K562 (cell line): ENCODE measurements at regions not wholly inside any gene's neighbourhood (a gene's known extent, or its start where the extent isn't known, plus 50 kb on each side); places are given as distances from the start of the nearest gene placed in this dataset.

Source experiments
- ARHGAP35 ChIP-seq: fragments of 450-650 bp; IDR thresholded peaks from 2 replicates; pipeline ENCODE4 v1.6.1; 2018; ENCODE audit not compliant: partially characterized antibody
- ELF2 ChIP-seq: fragments of 250-450 bp; sonication (Bioruptor Pico); IDR thresholded peaks from 2 replicates; pipeline ENCODE4 v1.5.0; 2021; ENCODE audit warnings: mild to moderate bottlenecking
- ETV5 ChIP-seq: sonication (generic); formaldehyde crosslinking; IDR thresholded peaks from 2 replicates; pipeline ENCODE4 v1.4.0; 2020; ENCODE audit warnings: low read depth, mild to moderate bottlenecking, missing genetic modification reagents
- HDAC6 ChIP-seq: IDR thresholded peaks from 2 replicates; pipeline ENCODE4 v1.6.1; 2012; ENCODE audit warnings: low read depth, mild to moderate bottlenecking, control low read depth, inconsistent platforms, low read length, moderate library complexity
- HLTF ChIP-seq: fragments of 450-650 bp; IDR thresholded peaks from 2 replicates; pipeline ENCODE4 v1.6.1; 2016
- JUN ChIP-seq, 2 experiments: sonication (generic) in 1 of 2; formaldehyde crosslinking in 1 of 2; IDR thresholded peaks; 2 replicates each; pipeline versions ENCODE4 v1.6.1 to v1.8.0; 2012 to 2022; ENCODE audit warnings: borderline replicate concordance in 2 of 2, mild to moderate bottlenecking in 2 of 2, improper control_type of control experiment in 1 of 2, low read depth in 1 of 2, low read length in 1 of 2, missing genetic modification reagents in 1 of 2
- LARP7 ChIP-seq: fragments of 450-650 bp; IDR thresholded peaks from 2 replicates; pipeline ENCODE4 v1.6.1; 2016
- MAFF ChIP-seq: IDR thresholded peaks from 2 replicates; pipeline ENCODE4 v1.6.1; 2012; ENCODE audit warnings: low read length, improper control_type of control experiment
- NEUROD1 ChIP-seq: fragments of 150-350 bp; IDR thresholded peaks from 2 replicates; pipeline ENCODE4 v1.6.1; 2014; ENCODE audit warnings: borderline replicate concordance, low read length, low read depth; ENCODE audit not compliant: partially characterized antibody
- NR0B1 ChIP-seq: fragments of 450-650 bp; IDR thresholded peaks from one replicate; pipeline ENCODE4 v1.6.1; 2018; ENCODE audit warnings: mild to moderate bottlenecking, moderate library complexity; ENCODE audit not compliant: partially characterized antibody
- PTBP1 ChIP-seq: fragments of 200-400 bp; formaldehyde crosslinking; IDR thresholded peaks from 2 replicates; pipeline ENCODE4 v1.6.1; 2017; ENCODE audit warnings: low read depth, low read length
- TBP ChIP-seq: optimal IDR thresholded peaks from 2 replicates; pipeline ENCODE3; 2011; ENCODE audit warnings: low read depth, low read length, improper control_type of control experiment
- WHSC1 ChIP-seq: IDR thresholded peaks from one replicate; pipeline ENCODE4 v1.6.1; 2012; ENCODE audit warnings: low read length, control low read depth, inconsistent platforms
- ZBTB33 ChIP-seq: sonication (generic); formaldehyde crosslinking; IDR thresholded peaks from 2 replicates; pipeline ENCODE4 v1.8.1; 2023; ENCODE audit warnings: mild to moderate bottlenecking, missing genetic modification reagents
- ZNF140 ChIP-seq: fragments of 250-450 bp; sonication (Bioruptor Pico); IDR thresholded peaks from 2 replicates; pipeline ENCODE4 v1.8.0; 2021; ENCODE audit warnings: moderate library complexity, mild to moderate bottlenecking, inconsistent platforms
- ZNF143 ChIP-seq: sonication (generic); formaldehyde crosslinking; IDR thresholded peaks from 2 replicates; pipeline ENCODE4 v1.9.0; 2022; ENCODE audit warnings: mild to moderate bottlenecking, missing genetic modification reagents
- ZNF79 ChIP-seq: fragments of 250-450 bp; sonication (Bioruptor Pico); IDR thresholded peaks from 2 replicates; pipeline ENCODE4 v1.4.0; 2020; ENCODE audit warnings: low read depth, mild to moderate bottlenecking, moderate library complexity

- no peak for TF ChIP-seq ZNF140 (CRISPR knock-in tag)
- TF ChIP-seq ELF2 (CRISPR knock-in tag) = no peak
- TF ChIP-seq ZNF143 = no peak
- TF ChIP-seq ARHGAP35 = no peak
- TF ChIP-seq NR0B1 = no peak
- TF ChIP-seq JUN (IDR thresholded peaks at IDR 0.05; ENCODE audit: borderline replicate concordance, low read depth, low read length) = no peak
- TF ChIP-seq JUN (CRISPR knock-in tag; IDR thresholded peaks at IDR 0.05; ENCODE audit: borderline replicate concordance) = no peak
- TF ChIP-seq ETV5 = no peak
- no peak for TF ChIP-seq ZBTB33 (CRISPR knock-in tag)
- TF ChIP-seq MAFF = peak; percentile 80
- no peak for TF ChIP-seq ZNF79 (CRISPR knock-in tag)
- TF ChIP-seq PTBP1 = no peak
- TF ChIP-seq TBP = no peak
- TF ChIP-seq LARP7 = no peak
- no peak for TF ChIP-seq HDAC6
- TF ChIP-seq NEUROD1 = no peak
- no peak for TF ChIP-seq HLTF
- no peak for TF ChIP-seq WHSC1
Measured at GRCh38 chr13:83355041-83355440, 527.2 kb downstream of the SLITRK1 start (continued).
